GM12891 (cell line): ENCODE measurements at regions not wholly inside any gene's neighbourhood (a gene's known extent, or its start where the extent isn't known, plus 50 kb on each side); places are given as distances from the start of the nearest gene placed in this dataset.

Experiments
- DNase-seq: peaks from one replicate; pipeline ENCODE4 v3.0.0; 2011; ENCODE audit warnings: low spot score; ENCODE audit not compliant: insufficient read length
- FAIRE-seq: peaks from 2 replicates; lab custom pipeline; 2011; peaks lifted over from hg19 to GRCh38; lab: Jason Lieb, UNC
- PAX5 ChIP-seq: IDR thresholded peaks from 2 replicates; pipeline ENCODE4 v1.6.1; 2011; ENCODE audit warnings: low read length, moderate library complexity, mild to moderate bottlenecking; ENCODE audit not compliant: insufficient read depth, severe bottlenecking
- POLR2A ChIP-seq: IDR thresholded peaks from 2 replicates; pipeline ENCODE4 v1.6.1; 2011; ENCODE audit warnings: low read depth, low read length, control low read depth
- POLR2AphosphoS5 ChIP-seq: IDR thresholded peaks from 2 replicates; pipeline ENCODE4 v1.6.1; 2011; ENCODE audit warnings: low read depth, low read length, control low read depth
- POU2F2 ChIP-seq: IDR thresholded peaks from 2 replicates; pipeline ENCODE4 v1.6.1; 2011; ENCODE audit warnings: low read depth, mild to moderate bottlenecking, control low read depth, low read length, moderate library complexity
- SPI1 ChIP-seq: IDR thresholded peaks from 2 replicates; pipeline ENCODE4 v1.6.1; 2011; ENCODE audit warnings: low read depth, low read length, control low read depth
- TAF1 ChIP-seq: IDR thresholded peaks from 2 replicates; pipeline ENCODE4 v1.6.1; 2011; ENCODE audit warnings: low read depth, low read length, control low read depth

- TF ChIP-seq TAF1 (no peak), POU2F2 (no peak), PAX5 (no peak), POLR2AphosphoS5 (no peak), SPI1 (no peak), POLR2A (no peak)
- DNase-seq, result no peak
- FAIRE-seq, result no peak
Measured at GRCh38 chr1:76799700-76800099, 67.6 kb upstream of the ST6GALNAC5 start.

- TF ChIP-seq TAF1 (no peak), POLR2A (no peak), SPI1 (no peak), POLR2AphosphoS5 (no peak)
- FAIRE-seq (no peak), DNase-seq (no peak)
Measured at GRCh38 chr1:76802094-76802493, 65.2 kb upstream of the ST6GALNAC5 start.

- no peak for FAIRE-seq
- TF ChIP-seq POLR2AphosphoS5 (no peak), POLR2A (no peak), PAX5 (no peak), POU2F2 (no peak), TAF1 (no peak), SPI1 (no peak)
- no peak for DNase-seq
Measured at GRCh38 chr1:76807543-76808260, 59.6 kb upstream of the ST6GALNAC5 start.
